ENCODE measurements at regions not wholly inside any gene's neighbourhood (a gene's known extent, or its start where the extent isn't known, plus 50 kb on each side); places are given as distances from the start of the nearest gene placed in this dataset.
"Not testable (repeated sequence)": the region's sequence is repeated elsewhere in the genome, so short reads cannot be mapped to it uniquely, and the experiment has no call there.

DNA sequence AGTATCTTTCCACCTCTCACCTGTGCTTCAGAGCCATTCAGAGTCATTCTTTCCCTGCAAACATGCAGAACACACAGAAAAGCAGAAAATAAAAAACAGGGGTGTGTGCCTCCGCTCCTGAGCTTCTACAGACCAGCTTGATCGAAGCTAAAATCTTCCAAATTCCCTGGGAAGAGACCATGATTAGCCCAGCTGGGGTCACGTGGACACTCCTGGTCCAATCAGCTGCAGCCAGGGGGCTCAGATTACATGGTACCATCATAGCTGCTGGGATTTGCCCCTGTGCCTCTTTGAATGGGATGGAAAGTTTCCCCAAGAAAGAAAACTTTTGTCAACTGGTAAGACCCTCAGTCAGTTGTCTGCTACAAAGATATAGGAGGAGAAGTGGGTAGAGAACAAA is 159.9 kb downstream of the TMEM114 start:
- intact Hi-C loops (cut with micrococcal nuclease): no loop called here
- DNase-seq (ENCODE audit: low spot score): no peak
- no peaks in the 10 kb centered on the region for H3K27me3 Mint-ChIP-seq (ENCODE audit: low read depth)
- H3K4me1 Mint-ChIP-seq (ENCODE audit: low read depth): no peaks in the 10 kb centered on the region
- H3K36me3 Mint-ChIP-seq (ENCODE audit: low read depth): no peaks in the 10 kb centered on the region
- H3K9me3 Mint-ChIP-seq: peaks cover 22% of the 10 kb centered on the region
- no peak overlapping the region for H3K4me3 Mint-ChIP-seq (ENCODE audit: low read depth)
- no peak overlapping the region for H3K27ac Mint-ChIP-seq

DNA sequence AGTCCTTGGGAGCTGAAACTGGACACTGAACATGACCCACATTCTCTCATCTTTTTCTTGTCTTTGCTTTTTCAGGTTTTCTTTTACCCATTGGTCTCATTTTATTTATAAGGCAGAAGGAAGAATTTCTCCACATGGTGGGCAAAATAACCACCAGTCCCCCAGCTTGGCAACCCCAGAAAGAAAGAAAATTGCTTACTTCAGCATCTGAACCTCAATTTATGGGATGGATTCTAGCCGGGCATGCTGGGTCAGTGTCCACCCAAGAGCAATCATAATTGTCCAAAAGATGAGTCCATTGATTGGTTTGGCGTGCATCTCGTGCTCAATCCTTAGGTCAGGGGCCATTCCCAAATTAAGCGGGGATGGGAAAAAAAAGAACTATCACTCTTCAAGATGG is 163.7 kb downstream of the TMEM114 start:
- Mint-ChIP-seq H3K36me3 (ENCODE audit: low read depth) (no peaks in the 10 kb centered on the region), H3K4me3 (ENCODE audit: low read depth) (no peak overlapping the region), H3K27me3 (ENCODE audit: low read depth) (no peaks in the 10 kb centered on the region), H3K4me1 (ENCODE audit: low read depth) (no peaks in the 10 kb centered on the region), H3K9me3 (peaks cover 27% of the 10 kb centered on the region), H3K27ac (no peak overlapping the region)
- no peak for DNase-seq (ENCODE audit: low spot score)
- intact Hi-C loops (cut with micrococcal nuclease): no loop called here

DNA sequence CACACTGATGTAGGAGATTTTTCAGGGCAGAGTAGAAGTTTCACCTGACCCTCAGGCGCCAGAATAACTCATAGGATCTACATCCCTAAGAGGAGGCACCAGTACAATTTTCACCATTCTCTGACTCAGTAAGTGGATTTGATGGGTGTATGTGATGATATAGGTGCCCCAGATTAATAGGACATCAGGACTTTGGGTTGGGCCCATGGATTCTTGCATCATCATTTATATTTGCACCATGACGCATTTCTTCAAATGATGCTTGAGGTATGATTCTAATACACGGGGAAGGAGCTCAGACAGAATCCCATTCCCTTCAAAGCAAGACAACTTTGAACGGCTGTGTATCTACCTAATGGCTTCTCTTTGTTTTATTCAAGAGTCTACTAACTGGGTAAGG is 173.2 kb downstream of the TMEM114 start:
- DNase-seq (ENCODE audit: low spot score): no peak
- intact Hi-C loops (cut with micrococcal nuclease): no loop called here
- Mint-ChIP-seq H3K4me1 (ENCODE audit: low read depth) (no peaks in the 10 kb centered on the region), H3K27me3 (ENCODE audit: low read depth) (no peaks in the 10 kb centered on the region), H3K36me3 (ENCODE audit: low read depth) (no peaks in the 10 kb centered on the region), H3K9me3 (peaks cover 5% of the 10 kb centered on the region), H3K27ac (no peak overlapping the region), H3K4me3 (ENCODE audit: low read depth) (no peak overlapping the region)

DNA sequence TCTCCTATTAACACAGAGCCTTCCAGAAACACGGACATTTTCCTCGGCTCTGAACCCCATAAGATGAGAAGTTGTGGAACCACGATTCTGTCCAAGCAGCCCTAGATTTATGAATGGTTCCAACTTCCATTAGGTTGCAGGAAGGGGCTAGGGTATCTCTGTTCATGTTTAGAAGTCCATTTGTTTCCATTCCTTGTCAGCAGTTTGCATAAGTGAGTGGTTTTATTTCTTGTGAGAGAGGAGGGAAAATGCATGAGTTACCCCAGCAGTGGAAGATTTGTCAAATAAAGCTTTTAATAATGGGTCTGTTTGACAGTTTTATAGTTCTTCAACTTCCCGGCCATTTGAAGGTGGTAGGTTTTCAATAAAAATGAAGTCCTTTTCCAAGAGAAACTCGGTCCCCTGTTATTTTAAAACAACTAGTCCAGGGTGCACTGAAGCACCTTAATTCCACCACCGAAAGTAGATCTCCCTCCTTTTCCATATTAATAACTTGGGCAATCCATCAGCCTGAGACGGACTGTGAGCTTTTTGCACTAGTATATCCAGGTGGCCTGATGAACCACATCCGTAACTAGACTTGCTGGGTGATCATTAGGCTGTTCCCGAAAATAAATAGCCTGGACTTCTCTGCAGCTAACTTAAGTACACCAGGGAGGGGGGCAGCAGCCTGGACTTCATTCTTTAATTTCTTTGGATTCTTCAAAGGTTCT is 181.3 kb downstream of the TMEM114 start:
- H3K27ac Mint-ChIP-seq: no peak overlapping the region

DNA sequence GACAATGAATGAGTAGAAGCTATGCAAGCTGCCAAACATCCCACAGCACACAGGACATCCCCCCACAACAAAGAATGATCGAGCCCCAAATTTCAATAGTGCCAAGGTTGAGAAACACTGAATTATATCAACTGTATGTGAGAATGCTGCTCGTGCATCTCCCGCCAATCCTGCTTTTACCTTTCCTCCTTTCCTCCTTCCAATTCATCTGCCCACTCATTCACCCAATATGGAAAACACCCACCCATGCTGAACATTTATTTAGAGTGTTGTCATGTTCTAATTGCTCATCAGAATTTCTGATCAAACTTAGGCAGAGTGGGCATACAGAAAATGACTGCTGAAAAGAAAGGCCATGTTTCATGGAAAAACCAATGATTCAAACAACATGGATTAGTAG is 183.0 kb downstream of the TMEM114 start:
- no peak overlapping the region for H3K27ac Mint-ChIP-seq
- H3K4me3 Mint-ChIP-seq (ENCODE audit: low read depth): no peak overlapping the region
- peaks cover 15% of the 10 kb centered on the region for H3K9me3 Mint-ChIP-seq
- no peaks in the 10 kb centered on the region for H3K4me1 Mint-ChIP-seq (ENCODE audit: low read depth)
- intact Hi-C loops (cut with micrococcal nuclease): no loop called here
- H3K27me3 Mint-ChIP-seq (ENCODE audit: low read depth): no peaks in the 10 kb centered on the region
- no peak for DNase-seq (ENCODE audit: low spot score)
- H3K36me3 Mint-ChIP-seq (ENCODE audit: low read depth): no peaks in the 10 kb centered on the region

More for the DNA sequence above, 181.3 kb downstream of the TMEM114 start:
- no peaks in the 10 kb centered on the region for H3K36me3 Mint-ChIP-seq (ENCODE audit: low read depth)
- intact Hi-C loops (cut with micrococcal nuclease): no loop called here
- H3K4me3 Mint-ChIP-seq (ENCODE audit: low read depth): no peak overlapping the region
- no peak for DNase-seq (ENCODE audit: low spot score)
- H3K9me3 Mint-ChIP-seq: peaks cover 10% of the 10 kb centered on the region
- no peaks in the 10 kb centered on the region for H3K4me1 Mint-ChIP-seq (ENCODE audit: low read depth)
- H3K27me3 Mint-ChIP-seq (ENCODE audit: low read depth): no peaks in the 10 kb centered on the region

DNA sequence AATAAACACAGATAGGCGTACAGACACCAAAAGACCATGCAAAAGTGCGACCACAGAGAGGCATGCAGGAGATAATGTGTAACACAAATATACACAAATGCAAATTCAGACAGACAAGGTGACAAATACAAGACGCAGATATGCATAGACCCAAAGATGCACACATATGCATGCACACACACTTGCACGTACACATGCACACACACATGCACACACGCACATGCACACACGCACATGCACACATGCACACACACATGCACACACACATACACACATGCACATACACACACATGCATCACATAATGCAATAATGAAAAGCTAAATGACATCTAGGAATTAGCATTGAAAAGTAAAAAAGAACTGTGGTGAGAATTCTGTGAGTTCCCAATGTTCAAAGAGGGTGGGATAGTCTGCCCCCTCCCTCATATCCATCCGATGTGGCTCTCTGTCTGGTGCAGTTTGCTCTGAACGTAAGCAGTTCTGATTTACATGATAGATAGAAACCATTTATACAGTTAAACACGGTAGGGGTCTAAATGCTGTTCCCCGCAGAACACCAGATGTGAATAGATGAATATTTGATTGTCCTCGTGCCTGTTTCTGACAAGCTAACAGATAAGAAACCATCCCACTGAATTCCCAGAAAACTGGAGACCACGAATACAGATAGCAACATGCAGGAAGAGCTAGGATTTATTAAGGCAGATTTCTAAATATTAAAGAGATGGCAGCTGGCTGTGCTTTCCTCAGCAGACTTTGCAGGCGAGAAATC is 186.1 kb downstream of the TMEM114 start:
- Mint-ChIP-seq H3K27ac (no peak overlapping the region), H3K27me3 (ENCODE audit: low read depth) (no peaks in the 10 kb centered on the region), H3K4me1 (ENCODE audit: low read depth) (no peaks in the 10 kb centered on the region), H3K9me3 (peaks cover 10% of the 10 kb centered on the region), H3K4me3 (ENCODE audit: low read depth) (no peak overlapping the region), H3K36me3 (ENCODE audit: low read depth) (no peaks in the 10 kb centered on the region)
- no peak for DNase-seq (ENCODE audit: low spot score)
- intact Hi-C loops (cut with micrococcal nuclease): no loop called here

DNA sequence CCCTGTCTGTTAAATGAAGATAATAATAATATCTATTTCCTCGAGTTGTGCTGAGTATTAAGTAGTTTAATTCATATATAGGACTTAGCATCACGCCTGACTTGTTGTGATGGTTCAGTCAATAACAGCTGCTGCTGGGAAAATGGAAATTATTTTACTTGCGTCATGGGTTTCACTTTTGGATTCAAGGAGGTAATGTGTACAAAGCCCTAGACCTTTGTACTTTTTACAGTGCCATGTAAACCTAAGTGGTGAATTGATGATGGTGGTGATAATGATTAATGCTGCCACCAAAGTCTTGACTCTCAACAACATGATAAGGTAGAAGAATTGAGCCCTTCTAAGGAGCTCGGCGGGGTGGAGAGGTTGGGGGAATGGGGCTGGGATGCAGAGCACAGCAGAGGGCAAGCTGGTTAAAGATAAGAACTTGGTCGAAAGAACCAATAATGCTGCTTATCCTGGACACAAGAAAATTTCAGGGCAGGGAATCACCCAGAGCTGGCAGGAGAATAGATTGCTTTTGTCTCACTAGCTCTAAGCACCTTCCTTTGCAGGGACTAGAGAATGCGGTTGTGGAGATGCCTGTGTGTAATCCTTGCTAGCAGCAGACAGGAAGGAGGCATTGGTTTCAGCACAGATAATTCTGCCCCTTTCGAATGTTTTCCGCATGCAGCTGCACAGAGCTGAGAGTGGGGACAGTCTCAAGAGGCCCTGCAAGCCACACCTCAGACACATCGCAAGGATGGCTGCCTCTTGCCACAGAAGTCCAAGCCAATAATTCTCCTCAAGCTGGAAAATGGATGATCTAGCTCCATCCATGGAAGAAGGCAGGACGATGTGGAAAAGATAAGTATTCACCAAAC is 187.1 kb downstream of the TMEM114 start:
- no peaks in the 10 kb centered on the region for H3K36me3 Mint-ChIP-seq (ENCODE audit: low read depth)
- no peak overlapping the region for H3K4me3 Mint-ChIP-seq (ENCODE audit: low read depth)
- no peaks in the 10 kb centered on the region for H3K27me3 Mint-ChIP-seq (ENCODE audit: low read depth)
- no peaks in the 10 kb centered on the region for H3K4me1 Mint-ChIP-seq (ENCODE audit: low read depth)
- intact Hi-C loops (cut with micrococcal nuclease): no loop called here
- DNase-seq (ENCODE audit: low spot score): no peak
- H3K27ac Mint-ChIP-seq: no peak overlapping the region
- H3K9me3 Mint-ChIP-seq: peaks cover 17% of the 10 kb centered on the region

DNA sequence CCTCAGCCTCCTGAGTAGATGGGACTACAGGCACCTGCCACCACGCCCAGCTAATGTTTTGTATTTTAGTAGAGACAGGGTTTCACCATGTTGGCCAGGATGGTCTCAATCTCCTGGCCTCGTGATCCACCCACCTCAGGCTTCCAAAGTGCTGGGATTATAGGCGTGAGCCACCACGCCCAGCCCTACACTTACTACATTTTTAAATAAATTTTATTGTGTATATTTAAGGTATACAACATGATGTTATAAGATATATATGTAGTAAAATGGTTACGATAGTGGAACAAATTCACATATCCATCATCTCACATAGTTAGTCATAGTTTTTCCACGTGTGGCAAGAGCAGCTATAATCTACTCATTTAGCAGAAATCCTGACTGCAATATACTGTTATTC is 189.6 kb downstream of the TMEM114 start:
- H3K4me1 Mint-ChIP-seq (ENCODE audit: low read depth); H3K27me3 Mint-ChIP-seq (ENCODE audit: low read depth); H3K4me3 Mint-ChIP-seq (ENCODE audit: low read depth); DNase-seq (ENCODE audit: low spot score); H3K36me3 Mint-ChIP-seq (ENCODE audit: low read depth); intact Hi-C loops (cut with micrococcal nuclease); H3K27ac Mint-ChIP-seq: not testable (repeated sequence)
- H3K9me3 Mint-ChIP-seq: peaks cover 18% of the 10 kb centered on the region

DNA sequence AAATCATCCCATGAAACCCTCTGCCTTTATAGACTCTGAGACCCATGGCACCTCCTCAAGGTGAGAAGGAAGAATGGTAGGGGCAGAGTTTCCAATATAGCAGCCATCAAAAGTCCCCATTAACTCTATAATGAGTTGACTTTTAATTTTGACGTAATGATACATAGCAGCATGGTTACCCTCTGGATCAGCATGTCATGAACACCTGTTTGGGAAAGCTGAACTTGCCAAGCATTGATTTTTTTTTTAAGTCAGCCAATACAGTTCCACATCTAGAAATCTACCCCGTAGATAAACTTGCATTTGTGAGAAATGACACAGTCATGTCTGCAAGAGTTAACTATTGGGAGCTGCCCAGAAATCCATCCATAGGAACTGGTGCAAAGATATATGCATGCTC is 191.8 kb downstream of the TMEM114 start:
- intact Hi-C loops (cut with micrococcal nuclease): no loop called here
- Mint-ChIP-seq H3K27me3 (ENCODE audit: low read depth) (no peaks in the 10 kb centered on the region), H3K36me3 (ENCODE audit: low read depth) (no peaks in the 10 kb centered on the region), H3K27ac (no peak overlapping the region), H3K4me3 (ENCODE audit: low read depth) (no peak overlapping the region), H3K4me1 (ENCODE audit: low read depth) (no peaks in the 10 kb centered on the region), H3K9me3 (peaks cover 16% of the 10 kb centered on the region)
- DNase-seq (ENCODE audit: low spot score): no peak

DNA sequence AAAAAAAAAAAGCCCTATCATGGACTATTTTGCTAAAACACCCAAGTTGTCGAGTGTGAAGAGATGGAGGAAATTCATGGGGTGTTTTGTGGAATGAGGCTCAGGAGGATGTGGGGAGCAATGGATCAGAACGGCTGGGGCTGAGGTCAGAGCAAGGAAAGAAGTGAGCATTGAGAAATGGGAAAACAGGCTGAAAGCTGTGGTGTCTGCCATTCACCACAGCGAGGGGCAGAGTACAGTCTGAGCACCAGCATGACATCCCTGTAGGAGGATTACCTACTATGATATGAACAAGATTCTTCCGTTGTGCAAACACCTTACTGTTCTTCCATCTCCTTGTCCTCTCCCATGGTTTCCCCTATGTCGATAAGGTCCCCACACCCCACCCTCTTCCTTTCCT is 193.1 kb downstream of the TMEM114 start:
- Mint-ChIP-seq H3K9me3 (peaks cover 21% of the 10 kb centered on the region), H3K4me3 (ENCODE audit: low read depth) (no peak overlapping the region), H3K36me3 (ENCODE audit: low read depth) (no peaks in the 10 kb centered on the region), H3K4me1 (ENCODE audit: low read depth) (no peaks in the 10 kb centered on the region), H3K27me3 (ENCODE audit: low read depth) (no peaks in the 10 kb centered on the region), H3K27ac (no peak overlapping the region)
- no peak for DNase-seq (ENCODE audit: low spot score)
- intact Hi-C loops (cut with micrococcal nuclease): no loop called here

DNA sequence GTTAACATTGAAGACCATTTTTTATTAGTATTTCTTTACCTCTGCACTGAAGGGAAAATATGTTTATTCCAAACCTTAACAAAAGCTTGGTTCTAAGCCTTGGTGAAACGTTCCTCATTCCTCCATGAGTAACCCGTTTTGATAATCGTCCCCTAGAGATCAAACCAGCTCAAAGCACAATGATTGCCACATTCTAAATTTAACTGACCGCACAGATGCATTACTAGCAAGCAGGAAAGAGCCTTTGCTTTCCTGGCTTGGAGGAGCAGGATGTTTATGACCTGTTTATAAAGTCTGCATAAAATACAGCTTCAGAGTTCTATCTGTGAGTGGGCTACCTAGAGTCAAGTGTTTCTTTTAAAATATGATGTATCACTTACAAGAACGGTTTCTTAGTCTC is 193.8 kb downstream of the TMEM114 start:
- DNase-seq (ENCODE audit: low spot score): no peak
- no peak overlapping the region for H3K27ac Mint-ChIP-seq
- no peaks in the 10 kb centered on the region for H3K4me1 Mint-ChIP-seq (ENCODE audit: low read depth)
- no peaks in the 10 kb centered on the region for H3K36me3 Mint-ChIP-seq (ENCODE audit: low read depth)
- intact Hi-C loops (cut with micrococcal nuclease): no loop called here
- H3K27me3 Mint-ChIP-seq (ENCODE audit: low read depth): no peaks in the 10 kb centered on the region
- no peak overlapping the region for H3K4me3 Mint-ChIP-seq (ENCODE audit: low read depth)
- H3K9me3 Mint-ChIP-seq: peaks cover 25% of the 10 kb centered on the region

DNA sequence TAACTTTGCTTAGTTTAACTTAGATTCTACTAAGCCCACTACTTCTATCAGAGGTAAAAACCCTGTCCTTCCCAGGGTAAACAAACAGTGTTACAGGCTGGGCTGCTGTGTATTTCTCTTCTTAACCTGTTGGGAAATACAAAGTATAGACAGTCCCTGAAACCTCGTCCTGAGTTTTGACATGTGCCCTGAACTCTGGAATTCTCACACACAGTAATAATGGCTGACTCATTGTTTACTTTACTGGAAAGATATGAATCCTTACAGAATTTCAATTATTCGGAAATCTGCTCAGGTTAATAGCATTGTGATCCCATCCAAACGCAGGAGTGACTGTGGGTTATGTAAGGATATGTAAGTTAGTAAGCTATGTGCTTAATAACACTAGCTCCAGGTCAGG is 199.1 kb downstream of the TMEM114 start:
- no peak overlapping the region for H3K27ac Mint-ChIP-seq
- intact Hi-C loops (cut with micrococcal nuclease): no loop called here
- no peaks in the 10 kb centered on the region for H3K27me3 Mint-ChIP-seq (ENCODE audit: low read depth)
- H3K4me1 Mint-ChIP-seq (ENCODE audit: low read depth): no peaks in the 10 kb centered on the region
- no peak overlapping the region for H3K4me3 Mint-ChIP-seq (ENCODE audit: low read depth)
- DNase-seq (ENCODE audit: low spot score): no peak
- no peaks in the 10 kb centered on the region for H3K36me3 Mint-ChIP-seq (ENCODE audit: low read depth)
- peaks cover 18% of the 10 kb centered on the region for H3K9me3 Mint-ChIP-seq

DNA sequence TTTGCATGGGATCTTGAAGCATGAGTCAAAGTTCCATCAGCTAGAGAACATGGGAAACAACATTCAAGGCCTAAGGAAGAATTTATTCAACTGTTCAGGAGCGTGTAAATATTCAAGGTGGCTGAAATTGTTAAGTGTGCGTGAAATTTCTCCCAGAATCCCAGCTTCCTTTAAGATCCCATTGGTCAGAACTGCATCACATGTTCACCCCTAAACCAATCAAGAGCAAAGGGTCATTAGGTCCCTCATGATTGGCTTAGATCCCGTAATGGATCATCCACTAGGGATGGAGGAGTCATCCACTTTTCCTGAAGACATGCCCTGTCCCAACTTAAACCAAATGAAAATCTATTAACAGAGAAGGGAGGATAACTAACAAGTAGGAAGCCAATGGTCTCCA is 201.6 kb downstream of the TMEM114 start:
- DNase-seq (ENCODE audit: low spot score): no peak
- Mint-ChIP-seq H3K4me1 (ENCODE audit: low read depth) (no peaks in the 10 kb centered on the region), H3K27ac (no peak overlapping the region), H3K9me3 (peaks cover 14% of the 10 kb centered on the region), H3K4me3 (ENCODE audit: low read depth) (no peak overlapping the region), H3K27me3 (ENCODE audit: low read depth) (no peaks in the 10 kb centered on the region), H3K36me3 (ENCODE audit: low read depth) (no peaks in the 10 kb centered on the region)
- intact Hi-C loops (cut with micrococcal nuclease): no loop called here

Measured in activated T-helper 2 cell treated with anti-CD3 and anti-CD28 coated beads, Interferon-gamma antibody, Interleukin-2, Interleukin-4, amounts not matched to agents 10 μg/mL and 5 μg/mL and 100 μg/mL, durations not matched to agents 14 hours and 24 hours and 36 hours (primary cell).